Bronchial epithelial cell (primary cell): ENCODE measurements at regions not wholly inside any gene's neighbourhood (a gene's known extent, or its start where the extent isn't known, plus 50 kb on each side); places are given as distances from the start of the nearest gene placed in this dataset.

Experiments
- DNase-seq: peaks from one replicate; pipeline ENCODE4 v3.0.0-alpha.2; 2010; ENCODE audit warnings: low read depth
- FAIRE-seq: peaks from 2 replicates; lab custom pipeline; 2011; peaks lifted over from hg19 to GRCh38; lab: Jason Lieb, UNC
- H3K27me3 ChIP-seq: 2 replicates; pipeline ENCODE4 v1.5.1; 2011; ENCODE audit warnings: low read length; ENCODE audit not compliant: control insufficient read depth, insufficient read depth
- H3K36me3 ChIP-seq: 2 replicates; pipeline ENCODE4 v1.5.1; 2011; ENCODE audit warnings: low read length; ENCODE audit not compliant: control insufficient read depth, insufficient read depth
- H3K4me3 ChIP-seq: 2 replicates; pipeline ENCODE4 v1.5.1; 2011; ENCODE audit warnings: mild to moderate bottlenecking, low read depth, low read length, control low read depth
- CTCF ChIP-seq: IDR thresholded peaks from 2 replicates; pipeline ENCODE4 v1.5.1; 2011; ENCODE audit warnings: mild to moderate bottlenecking, moderate library complexity, low read length, control low read depth, inconsistent platforms; ENCODE audit not compliant: insufficient read depth, severe bottlenecking

GRCh38 chr13:85709721-85710120 is 89.5 kb downstream of the SLITRK6 start:
- Histone ChIP-seq H3K27me3 (no peaks in the 10 kb centered on the region), H3K4me3 (no peak overlapping the region), H3K36me3 (no peaks in the 10 kb centered on the region)
- DNase-seq: no peak
- no peak for FAIRE-seq
- TF ChIP-seq CTCF: no peak

DNA sequence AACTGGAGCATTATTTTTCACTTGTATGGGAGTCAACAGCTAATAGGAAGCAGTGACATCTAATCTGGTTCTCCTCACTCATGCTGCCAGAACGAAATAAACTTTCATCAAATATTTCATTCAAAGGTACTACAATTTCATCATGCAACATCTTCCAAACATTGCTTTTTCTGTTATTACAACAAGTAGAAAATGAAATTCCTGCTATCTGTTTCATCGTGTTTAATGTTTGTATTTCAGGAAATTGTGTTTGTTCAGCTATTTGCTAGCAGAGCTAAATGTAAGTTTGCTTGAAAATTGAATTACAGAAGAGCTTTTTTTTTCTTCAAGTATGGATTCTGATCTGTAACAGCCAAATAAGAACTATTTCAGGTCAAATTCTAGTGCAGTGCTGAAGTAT is 90.1 kb downstream of the SLITRK6 start:
- no peaks in the 10 kb centered on the region for H3K27me3 ChIP-seq
- no peaks in the 10 kb centered on the region for H3K36me3 ChIP-seq
- TF ChIP-seq CTCF: no peak
- no peak overlapping the region for H3K4me3 ChIP-seq
- FAIRE-seq: no peak
- no peak for DNase-seq

DNA sequence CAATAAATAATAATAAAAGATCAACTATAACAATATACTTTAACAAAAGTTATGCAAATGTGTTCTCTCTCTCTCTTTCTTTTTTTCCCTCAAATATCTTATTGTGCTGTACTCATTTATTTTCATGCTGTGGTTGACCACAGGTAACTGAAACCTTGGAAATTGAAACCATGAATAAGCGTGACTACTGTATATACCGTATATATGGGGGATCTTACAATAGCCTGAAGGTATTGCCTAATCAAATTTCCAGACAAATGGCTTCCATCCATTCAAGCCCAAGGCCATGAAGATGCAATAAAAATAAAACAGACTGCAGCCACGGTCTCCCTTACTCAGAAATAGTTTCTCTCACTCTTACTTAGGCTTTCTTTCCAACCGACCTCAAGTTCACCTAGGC is 98.3 kb downstream of the SLITRK6 start:
- no peak for FAIRE-seq
- TF ChIP-seq CTCF: no peak
- Histone ChIP-seq H3K36me3 (no peaks in the 10 kb centered on the region), H3K27me3 (no peaks in the 10 kb centered on the region), H3K4me3 (no peak overlapping the region)
- DNase-seq: peak; percentile 74

DNA sequence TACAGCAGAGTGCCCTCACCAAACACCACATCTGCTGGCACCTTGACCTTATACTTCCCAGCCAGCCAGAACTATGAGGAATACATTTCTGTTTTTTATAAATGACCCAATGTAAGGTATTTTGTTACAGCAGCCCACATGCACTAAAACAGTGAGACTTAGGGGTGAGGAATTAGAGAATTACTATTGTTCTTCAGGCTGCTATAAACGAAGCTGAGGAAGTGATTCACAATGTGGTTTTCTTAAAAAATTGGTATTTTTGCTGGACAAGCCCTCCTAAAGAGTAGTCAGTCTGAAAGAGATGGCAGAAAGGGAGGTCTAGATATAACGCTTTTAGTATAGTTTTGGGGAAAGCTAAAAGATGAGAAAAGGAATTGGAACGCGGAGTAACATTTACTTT is 101.0 kb downstream of the SLITRK6 start:
- Histone ChIP-seq H3K27me3 (no peaks in the 10 kb centered on the region), H3K36me3 (no peaks in the 10 kb centered on the region), H3K4me3 (no peak overlapping the region)
- DNase-seq: no peak
- FAIRE-seq: no peak
- TF ChIP-seq CTCF: no peak

GRCh38 chr13:85694992-85695391 is 104.2 kb downstream of the SLITRK6 start:
- Histone ChIP-seq H3K36me3 (no peaks in the 10 kb centered on the region), H3K4me3 (no peak overlapping the region), H3K27me3 (no peaks in the 10 kb centered on the region)
- FAIRE-seq: no peak
- peak; percentile 39 for DNase-seq
- no peak for TF ChIP-seq CTCF

GRCh38 chr13:85693889-85694511 is 105.2 kb downstream of the SLITRK6 start:
- peak; percentile 25 for DNase-seq
- no peak for TF ChIP-seq CTCF
- no peak overlapping the region for H3K4me3 ChIP-seq
- peak; percentile 28 for FAIRE-seq
- no peaks in the 10 kb centered on the region for H3K36me3 ChIP-seq
- H3K27me3 ChIP-seq: no peaks in the 10 kb centered on the region
